NCI-H128 (cell line): ENCODE measurements at regions not wholly inside any gene's neighbourhood (a gene's known extent, or its start where the extent isn't known, plus 50 kb on each side); places are given as distances from the start of the nearest gene placed in this dataset.

ENCODE experiments used
- DNase-seq: peaks from one replicate; lab custom pipeline; 2025; ENCODE audit not compliant: unreplicated experiment; lab: John Stamatoyannopoulos, UW

- DNase-seq, result no peak
These were observed 57.8 kb upstream of the ZDHHC17 start for GRCh38 chr12:76706101-76706500.

GRCh38 chr12:76706761-76707160 is 57.2 kb upstream of the ZDHHC17 start:
- no peak for DNase-seq

- no peak for DNase-seq
These were observed 56.1 kb upstream of the ZDHHC17 start for GRCh38 chr12:76707772-76708171.

- no peak for DNase-seq
These were observed 55.6 kb upstream of the ZDHHC17 start for GRCh38 chr12:76708296-76708695.

GRCh38 chr12:76711241-76711640 is 52.7 kb upstream of the ZDHHC17 start:
- no peak for DNase-seq

GRCh38 chr12:76713130-76713529 is 50.8 kb upstream of the ZDHHC17 start:
- no peak for DNase-seq

- no peak for DNase-seq
These were observed 49.9 kb upstream of the ZDHHC17 start for GRCh38 chr12:76713986-76714385.
